Activated T-cell treated with anti-CD3 and anti-CD28 coated beads, Interleukin-2, amount 50 U/mL, for 4 hours (primary cell): ENCODE measurements at regions not wholly inside any gene's neighbourhood (a gene's known extent, or its start where the extent isn't known, plus 50 kb on each side); places are given as distances from the start of the nearest gene placed in this dataset.

Source experiments
- ATAC-seq, 2 donors: fragments of 200-7000 bp; cut with Tn5 transposase; one replicate each; pipeline ENCODE4 v1.10.0; 2021
- DNase-seq: peaks from one replicate; pipeline ENCODE4 v3.0.0-alpha.2; 2020
- H3K27me3 Mint-ChIP-seq: one replicate; pipeline ENCODE4 v1.8.0; 2021; ENCODE audit warnings: low read depth, mixed read lengths
- H3K36me3 Mint-ChIP-seq: one replicate; pipeline ENCODE4 v1.8.0; 2022; ENCODE audit warnings: mixed read lengths; ENCODE audit not compliant: insufficient read depth
- H3K4me1 Mint-ChIP-seq: one replicate; pipeline ENCODE4 v1.8.0; 2021; ENCODE audit warnings: low read depth, mixed read lengths
- H3K4me3 Mint-ChIP-seq: one replicate; pipeline ENCODE4 v1.8.0; 2021; ENCODE audit warnings: mild to moderate bottlenecking, moderate library complexity, mixed read lengths
- H3K9me3 Mint-ChIP-seq: one replicate; pipeline ENCODE4 v1.8.0; 2021; ENCODE audit warnings: mixed read lengths

DNA sequence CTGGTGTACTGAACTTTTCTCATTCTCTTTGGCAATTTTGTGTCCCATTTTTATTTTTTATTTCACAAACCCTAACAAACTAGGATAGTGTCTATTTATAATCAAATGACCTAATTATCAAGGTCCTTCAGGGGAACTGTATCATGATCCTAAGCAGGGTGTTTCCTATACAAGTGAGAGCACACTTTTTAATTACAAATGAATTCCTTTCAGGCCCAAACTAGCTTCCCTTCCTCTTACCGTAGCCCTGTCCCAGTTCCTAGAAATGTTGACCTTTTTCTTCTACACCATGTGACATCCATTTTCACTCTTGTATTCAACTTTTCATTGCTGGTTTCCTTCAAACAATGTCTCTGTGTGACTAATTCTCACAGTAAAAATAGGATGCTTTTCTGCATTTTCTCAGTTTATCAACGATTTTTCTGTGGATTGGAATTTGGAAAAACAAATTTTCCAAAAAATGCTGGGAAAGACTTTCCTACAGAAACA is 411.4 kb downstream of the CCDC91 start:
- no peaks in the 10 kb centered on the region for H3K27me3 Mint-ChIP-seq
- no peaks in the 10 kb centered on the region for H3K36me3 Mint-ChIP-seq
- H3K4me1 Mint-ChIP-seq = no peaks in the 10 kb centered on the region
- no peak for ATAC-seq
- H3K4me3 Mint-ChIP-seq = no peak overlapping the region
- DNase-seq = no peak
- peaks cover 5% of the 10 kb centered on the region for H3K9me3 Mint-ChIP-seq

DNA sequence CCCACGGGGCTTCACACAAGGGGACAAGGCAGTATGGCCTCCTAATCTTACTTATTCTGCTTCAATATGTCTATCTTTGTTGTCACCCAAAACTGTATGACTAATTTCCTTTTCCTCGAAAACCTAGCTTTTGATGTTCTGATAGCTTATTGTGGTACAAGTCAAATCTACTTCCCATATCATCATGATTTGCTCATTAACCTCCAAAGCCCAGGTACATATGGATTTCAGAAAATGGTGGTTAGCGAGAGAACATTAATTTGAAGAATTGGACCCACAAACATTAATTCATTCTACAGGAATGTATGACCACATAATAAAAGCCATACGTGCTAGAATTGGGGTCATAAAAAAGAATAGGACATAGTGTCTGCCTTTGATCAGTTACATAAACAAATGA is 412.5 kb downstream of the CCDC91 start:
- ATAC-seq (no peak), DNase-seq (no peak)
- Mint-ChIP-seq H3K9me3 (peaks cover 13% of the 10 kb centered on the region), H3K36me3 (no peaks in the 10 kb centered on the region), H3K4me3 (no peak overlapping the region), H3K27me3 (no peaks in the 10 kb centered on the region), H3K4me1 (no peaks in the 10 kb centered on the region)

DNA sequence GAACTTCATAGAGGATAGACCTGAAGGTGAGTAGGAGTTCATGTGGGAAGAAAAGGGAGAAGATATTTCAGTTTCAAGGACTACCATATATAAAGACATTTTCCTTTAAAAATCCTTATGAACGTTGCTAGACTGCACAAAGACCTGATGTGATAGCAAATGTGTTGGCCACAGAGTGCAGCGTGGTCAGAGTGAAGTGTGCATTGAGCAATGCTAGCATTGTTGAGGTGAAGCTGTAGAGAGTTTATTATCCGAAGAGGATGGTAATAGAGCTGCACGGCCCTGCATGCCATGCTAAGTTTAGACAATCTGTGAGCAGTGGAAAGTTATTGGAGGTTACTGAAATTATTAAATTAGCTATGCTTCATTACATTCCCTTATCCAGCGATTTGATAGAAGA is 413.0 kb downstream of the CCDC91 start:
- Mint-ChIP-seq H3K27me3 (no peaks in the 10 kb centered on the region), H3K36me3 (no peaks in the 10 kb centered on the region), H3K4me3 (no peak overlapping the region), H3K4me1 (no peaks in the 10 kb centered on the region), H3K9me3 (peaks cover 17% of the 10 kb centered on the region)
- no peak for DNase-seq
- ATAC-seq = no peak

DNA sequence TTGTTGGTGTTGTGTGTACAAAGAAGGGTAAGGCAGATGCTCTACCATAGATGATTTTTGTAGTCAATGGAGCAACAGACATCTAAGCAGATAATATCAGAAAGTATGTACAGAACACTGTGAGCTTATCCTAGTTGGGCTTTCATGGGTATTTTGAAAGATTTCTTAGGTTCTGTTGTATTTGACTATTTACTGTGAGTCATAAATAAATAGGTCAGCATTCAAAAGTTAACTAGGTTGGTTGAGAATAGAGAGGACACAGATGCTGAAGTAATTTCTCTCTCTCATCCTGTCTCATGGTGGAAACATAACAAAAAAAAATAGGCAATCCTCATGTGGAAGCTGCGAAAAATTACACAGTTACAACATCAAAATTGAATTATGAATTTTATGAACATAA is 413.5 kb downstream of the CCDC91 start:
- Mint-ChIP-seq H3K4me1 (no peaks in the 10 kb centered on the region), H3K36me3 (no peaks in the 10 kb centered on the region), H3K4me3 (no peak overlapping the region), H3K27me3 (no peaks in the 10 kb centered on the region), H3K9me3 (peaks cover 20% of the 10 kb centered on the region)
- DNase-seq (no peak), ATAC-seq (no peak)

DNA sequence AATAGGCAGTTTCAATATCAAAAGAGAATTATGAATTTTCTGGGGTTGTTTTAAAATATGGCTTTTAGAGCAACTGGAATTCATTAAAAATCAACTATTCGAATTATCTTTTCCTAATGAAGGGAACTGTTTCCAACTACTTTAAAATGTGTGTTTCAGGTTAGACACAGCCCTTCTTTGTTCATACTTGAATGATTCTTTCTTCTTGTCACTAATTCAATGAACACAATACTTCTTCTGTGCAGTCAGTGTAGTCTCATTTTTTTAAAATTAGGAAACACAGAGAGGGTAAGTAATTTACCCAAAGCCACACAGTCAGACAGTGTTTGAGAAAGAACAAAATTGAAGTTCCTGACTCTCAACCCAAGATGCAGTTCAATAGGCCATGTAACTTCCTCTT is 414.0 kb downstream of the CCDC91 start:
- DNase-seq (no peak), ATAC-seq (no peak)
- no peaks in the 10 kb centered on the region for H3K27me3 Mint-ChIP-seq
- no peak overlapping the region for H3K4me3 Mint-ChIP-seq
- no peaks in the 10 kb centered on the region for H3K4me1 Mint-ChIP-seq
- H3K36me3 Mint-ChIP-seq = no peaks in the 10 kb centered on the region
- peaks cover 20% of the 10 kb centered on the region for H3K9me3 Mint-ChIP-seq

DNA sequence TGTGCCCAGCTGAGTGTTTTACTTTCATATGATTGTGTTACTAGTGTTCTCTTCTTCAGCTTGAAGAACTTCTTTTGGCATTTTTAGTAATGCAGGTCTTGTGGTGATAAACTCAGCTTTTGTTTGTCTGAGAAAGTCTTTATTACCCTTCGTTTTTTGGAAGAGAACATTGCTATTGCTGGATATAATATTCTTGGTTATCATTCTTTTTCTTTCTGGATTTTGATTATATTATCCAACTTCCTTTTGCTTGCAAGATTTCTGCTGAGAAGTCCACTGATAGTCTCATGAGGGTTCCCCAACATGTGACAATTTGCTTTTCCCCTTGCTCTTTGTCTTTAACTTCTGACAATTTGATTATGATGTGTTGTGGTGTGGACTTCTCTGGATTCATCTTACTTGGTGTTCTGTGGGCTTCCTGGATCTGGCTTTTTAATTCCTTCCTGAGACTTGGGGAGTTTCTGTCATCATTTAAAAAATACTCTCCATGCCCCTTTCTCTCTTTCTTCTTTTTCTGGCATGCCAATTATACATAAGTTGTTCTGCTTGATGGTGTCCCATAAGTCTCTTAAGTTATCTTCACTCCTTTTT is 416.8 kb downstream of the CCDC91 start:
- Mint-ChIP-seq H3K9me3 (peaks cover 20% of the 10 kb centered on the region), H3K4me3 (no peak overlapping the region), H3K4me1 (no peaks in the 10 kb centered on the region), H3K27me3 (peaks cover 6% of the 10 kb centered on the region), H3K36me3 (no peaks in the 10 kb centered on the region)
- DNase-seq (no peak), ATAC-seq (no peak)

DNA sequence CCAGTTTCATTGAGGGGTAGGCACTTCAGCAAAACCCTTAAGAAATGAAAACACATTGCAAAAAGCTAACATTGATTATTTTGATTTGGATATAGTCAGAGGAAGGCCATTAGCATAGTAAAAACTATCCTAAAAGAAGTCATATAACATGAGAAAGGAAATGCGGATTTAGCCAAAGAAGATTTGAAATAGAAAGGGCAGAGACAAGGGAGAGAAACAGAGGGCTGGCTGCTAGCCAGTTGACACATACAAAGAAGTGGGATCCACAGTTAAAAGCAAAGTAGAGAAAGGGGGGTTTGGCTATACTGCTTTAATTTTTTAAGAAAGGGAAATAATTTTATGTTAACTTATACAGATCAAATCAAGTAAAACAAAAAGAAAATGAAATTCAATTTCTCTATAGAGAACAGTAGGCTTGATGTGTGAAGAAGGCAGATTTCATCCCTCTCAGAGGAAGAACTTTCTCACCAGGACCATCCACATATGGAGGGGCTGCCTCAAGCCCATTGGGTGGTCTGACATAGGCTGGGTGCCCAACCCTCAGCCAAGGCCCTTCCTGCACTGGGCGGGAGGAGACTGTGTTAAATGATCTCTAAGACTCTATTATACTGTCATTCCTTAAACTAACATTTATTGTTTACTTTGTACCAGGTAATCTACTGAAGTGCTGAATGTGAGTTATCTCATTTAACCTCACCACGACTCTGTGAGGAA is 420.3 kb downstream of the CCDC91 start:
- Mint-ChIP-seq H3K36me3 (no peaks in the 10 kb centered on the region), H3K4me3 (no peak overlapping the region), H3K9me3 (peaks cover 20% of the 10 kb centered on the region), H3K4me1 (no peaks in the 10 kb centered on the region), H3K27me3 (peaks cover 10% of the 10 kb centered on the region)
- DNase-seq (no peak), ATAC-seq (no peak)

DNA sequence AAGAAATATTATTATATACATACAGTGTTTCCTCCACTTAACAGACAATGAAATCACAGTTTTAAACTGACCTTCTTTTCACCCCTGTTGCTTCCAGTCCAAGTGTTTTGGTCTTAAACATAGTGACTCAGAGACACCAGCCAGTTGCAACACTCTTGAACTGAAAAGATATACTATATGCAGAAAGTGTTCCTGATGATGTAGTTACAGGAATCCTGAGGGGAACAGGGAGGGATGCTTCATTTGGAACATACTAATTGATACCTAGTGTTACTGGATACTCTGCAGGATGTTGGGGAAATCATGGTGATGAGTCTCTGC is 420.8 kb downstream of the CCDC91 start:
- Mint-ChIP-seq H3K27me3 (peaks cover 10% of the 10 kb centered on the region), H3K36me3 (no peaks in the 10 kb centered on the region), H3K4me1 (no peaks in the 10 kb centered on the region), H3K9me3 (peaks cover 19% of the 10 kb centered on the region), H3K4me3 (no peak overlapping the region)
- DNase-seq (no peak), ATAC-seq (no peak)

DNA sequence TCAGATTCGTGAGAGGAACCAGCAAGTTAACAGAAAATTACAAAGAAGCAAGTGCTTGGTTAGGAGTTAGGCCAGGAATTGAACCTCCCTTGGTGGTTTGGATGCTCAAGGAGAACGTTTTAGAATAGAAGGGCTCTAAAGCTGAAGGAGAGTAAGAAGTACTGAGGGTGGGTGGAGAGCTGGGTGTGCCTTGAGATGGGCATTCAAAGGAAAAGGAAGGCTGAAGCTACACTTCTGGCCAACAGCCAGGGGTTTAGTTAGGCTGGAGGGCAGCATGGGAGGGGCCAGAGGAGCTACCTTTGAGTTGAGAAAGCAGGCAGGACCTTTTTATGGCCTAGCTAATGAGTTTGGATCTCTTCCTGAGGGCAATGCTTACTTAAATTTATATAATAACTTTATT is 421.2 kb downstream of the CCDC91 start:
- Mint-ChIP-seq H3K9me3 (peaks cover 17% of the 10 kb centered on the region), H3K27me3 (peaks cover 10% of the 10 kb centered on the region), H3K4me3 (no peak overlapping the region), H3K4me1 (no peaks in the 10 kb centered on the region), H3K36me3 (no peaks in the 10 kb centered on the region)
- ATAC-seq (no peak), DNase-seq (no peak)

DNA sequence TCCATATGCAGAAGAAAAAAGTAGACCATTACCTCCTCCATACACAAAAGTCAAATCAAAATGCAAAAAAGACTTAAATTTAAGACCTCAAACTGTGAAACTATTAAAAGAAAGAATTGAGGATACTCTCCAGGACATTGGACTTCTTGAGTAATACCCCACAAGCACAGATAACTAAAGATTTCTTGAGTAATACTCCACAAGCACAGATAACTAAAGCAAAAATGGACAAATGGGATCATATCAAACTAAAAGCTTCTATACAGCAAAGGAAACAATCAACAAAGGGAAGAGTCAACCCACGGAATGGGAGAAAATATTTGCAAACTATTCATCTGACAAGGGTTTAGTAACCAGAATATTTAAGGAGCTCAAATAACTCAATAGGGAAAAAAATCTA is 427.9 kb downstream of the CCDC91 start:
- DNase-seq = no peak
- Mint-ChIP-seq H3K4me1 (no peaks in the 10 kb centered on the region), H3K27me3 (peaks cover 9% of the 10 kb centered on the region), H3K4me3 (no peak overlapping the region), H3K36me3 (no peaks in the 10 kb centered on the region), H3K9me3 (peaks cover 9% of the 10 kb centered on the region)
- ATAC-seq = no peak

DNA sequence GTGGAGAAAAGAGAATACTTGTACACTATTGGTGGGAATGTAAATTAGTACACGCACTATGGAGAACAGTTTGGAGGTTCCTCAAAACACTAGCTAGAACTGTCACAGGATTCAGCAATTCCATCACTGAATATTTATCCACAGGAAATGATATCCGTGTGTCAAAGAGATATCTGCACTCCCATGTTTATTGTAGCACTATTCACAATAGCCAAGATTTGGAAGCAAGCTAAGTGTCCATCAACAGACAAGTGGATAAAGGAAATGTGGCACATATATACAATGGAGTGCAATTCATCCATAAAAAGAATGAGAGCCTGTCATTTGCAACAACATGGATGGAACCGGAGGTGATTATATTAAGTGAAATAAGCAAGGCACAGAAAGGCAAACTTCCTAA is 428.5 kb downstream of the CCDC91 start:
- no peak for DNase-seq
- Mint-ChIP-seq H3K4me1 (no peaks in the 10 kb centered on the region), H3K9me3 (peaks cover 9% of the 10 kb centered on the region), H3K4me3 (no peak overlapping the region), H3K27me3 (peaks cover 7% of the 10 kb centered on the region), H3K36me3 (no peaks in the 10 kb centered on the region)
- ATAC-seq = no peak

DNA sequence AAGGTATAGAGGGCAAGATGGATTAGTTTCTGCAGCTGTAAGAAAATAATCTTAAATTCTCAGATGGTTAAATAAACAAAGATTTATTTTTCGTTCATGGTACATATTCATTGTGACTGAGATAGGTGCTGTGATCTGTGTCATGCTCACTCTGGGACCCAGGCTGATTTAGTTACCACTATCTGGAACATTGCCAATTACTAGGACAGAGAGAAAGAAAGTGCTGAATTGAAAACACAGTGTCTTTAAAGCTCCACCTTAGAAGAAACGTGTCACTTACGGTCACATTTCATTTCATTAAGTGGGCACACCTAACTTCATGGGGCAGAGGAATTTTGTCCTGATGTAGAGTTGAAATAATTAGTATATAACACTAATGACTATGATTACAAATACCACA is 430.0 kb downstream of the CCDC91 start:
- Mint-ChIP-seq H3K27me3 (peaks cover 4% of the 10 kb centered on the region), H3K4me3 (no peak overlapping the region), H3K4me1 (no peaks in the 10 kb centered on the region)

DNA sequence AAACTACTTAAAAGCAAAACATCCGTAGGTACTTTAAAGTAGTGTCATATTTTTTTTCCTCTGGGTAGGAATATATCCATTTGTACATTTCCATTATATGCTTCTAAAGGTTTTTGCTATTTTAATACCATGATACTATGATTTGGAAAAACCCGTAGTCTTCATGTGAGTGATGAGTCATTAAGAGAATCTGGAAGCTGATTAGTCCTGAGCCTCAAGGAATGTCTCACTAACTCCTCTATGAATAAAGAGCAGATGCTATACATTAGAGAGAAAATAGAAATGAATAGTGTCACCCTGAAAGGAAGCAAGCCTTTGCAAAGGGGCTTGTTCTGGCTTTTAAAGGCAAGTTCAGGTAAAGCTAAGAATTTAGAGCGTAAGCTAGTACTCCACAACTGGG is 432.1 kb downstream of the CCDC91 start:
- H3K27me3 Mint-ChIP-seq = no peaks in the 10 kb centered on the region
- ATAC-seq (no peak), DNase-seq (no peak)
- no peaks in the 10 kb centered on the region for H3K9me3 Mint-ChIP-seq
- no peaks in the 10 kb centered on the region for H3K4me1 Mint-ChIP-seq
- no peak overlapping the region for H3K4me3 Mint-ChIP-seq
- H3K36me3 Mint-ChIP-seq = no peaks in the 10 kb centered on the region

More for the DNA sequence above, 430.0 kb downstream of the CCDC91 start:
- ATAC-seq (no peak), DNase-seq (no peak)
- no peaks in the 10 kb centered on the region for H3K36me3 Mint-ChIP-seq
- H3K9me3 Mint-ChIP-seq = peaks cover 9% of the 10 kb centered on the region

DNA sequence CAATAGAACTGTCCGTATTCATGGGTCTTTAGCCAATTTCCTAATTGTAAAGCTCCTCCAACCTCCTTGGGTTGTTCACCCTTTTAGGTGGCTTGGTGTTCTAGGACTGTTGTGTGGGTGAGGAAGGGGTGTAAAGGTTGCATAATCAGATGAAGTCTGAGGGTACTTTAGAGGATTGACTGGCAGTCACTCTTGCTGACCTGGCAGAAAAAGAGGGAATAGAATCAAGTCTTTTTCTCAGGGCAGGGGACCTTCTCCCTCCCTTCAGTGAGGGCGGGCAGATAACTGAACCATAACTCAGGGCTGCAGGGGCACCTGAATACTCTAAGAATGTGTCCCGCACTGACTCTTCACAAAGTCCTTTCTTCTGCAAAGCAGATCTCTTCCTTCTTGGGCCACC is 436.2 kb downstream of the CCDC91 start:
- ATAC-seq = no peak
- no peaks in the 10 kb centered on the region for H3K36me3 Mint-ChIP-seq
- DNase-seq = no peak
- no peaks in the 10 kb centered on the region for H3K4me1 Mint-ChIP-seq
- H3K4me3 Mint-ChIP-seq = no peak overlapping the region
- no peaks in the 10 kb centered on the region for H3K27me3 Mint-ChIP-seq
- H3K9me3 Mint-ChIP-seq = no peaks in the 10 kb centered on the region

DNA sequence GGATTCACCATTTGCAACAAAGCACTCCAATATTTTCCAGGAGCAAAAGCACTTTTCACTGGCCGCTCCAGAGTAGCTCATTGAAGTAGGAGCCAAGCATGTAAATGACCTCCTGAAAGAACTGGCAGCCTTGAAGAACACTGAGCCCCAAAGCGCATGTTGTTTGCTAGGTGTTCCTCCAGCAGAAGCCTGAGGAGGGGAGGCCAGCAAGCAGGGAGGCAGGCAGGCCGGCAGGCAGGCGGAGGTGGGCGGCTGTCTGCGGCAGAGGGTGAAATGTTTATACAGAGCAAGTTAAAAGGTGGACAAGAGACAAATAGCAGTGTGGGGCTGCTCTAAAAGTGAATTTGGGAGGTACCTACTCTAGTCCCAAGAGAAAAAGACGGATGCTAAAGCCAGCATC is 439.4 kb downstream of the CCDC91 start:
- Mint-ChIP-seq H3K4me3 (no peak overlapping the region), H3K9me3 (no peaks in the 10 kb centered on the region), H3K4me1 (no peaks in the 10 kb centered on the region), H3K36me3 (no peaks in the 10 kb centered on the region), H3K27me3 (no peaks in the 10 kb centered on the region)
- DNase-seq (no peak), ATAC-seq (no peak)
